Memory B cell (primary cell): ENCODE measurements at regions not wholly inside any gene's neighbourhood (a gene's known extent, or its start where the extent isn't known, plus 50 kb on each side); places are given as distances from the start of the nearest gene placed in this dataset.
"Not testable (repeated sequence)": the region's sequence is repeated elsewhere in the genome, so short reads cannot be mapped to it uniquely, and the experiment has no call there.

Experiments
- ATAC-seq: fragments of 150-1000 bp; cut with Tn5 transposase; 2 replicates; pipeline ENCODE4 v1.10.0; 2021; ENCODE audit warnings: low read depth, mild to moderate bottlenecking, moderate library complexity
- DNase-seq, 2 donors: peaks; one replicate each; pipeline ENCODE4 v3.0.0; 2022; ENCODE audit warnings: low spot score in 2 of 2
- H3K27ac Mint-ChIP-seq: one replicate; pipeline ENCODE4 v1.8.0; 2022; ENCODE audit warnings: mild to moderate bottlenecking, moderate library complexity, mixed read lengths
- H3K27me3 Mint-ChIP-seq: one replicate; pipeline ENCODE4 v1.8.0; 2022; ENCODE audit warnings: mixed read lengths
- H3K36me3 Mint-ChIP-seq: one replicate; pipeline ENCODE4 v1.8.0; 2022; ENCODE audit warnings: mild to moderate bottlenecking, mixed read lengths
- H3K4me1 Mint-ChIP-seq: one replicate; pipeline ENCODE4 v1.8.0; 2022; ENCODE audit warnings: mixed read lengths
- H3K4me3 Mint-ChIP-seq: one replicate; pipeline ENCODE4 v1.8.0; 2022; ENCODE audit warnings: mild to moderate bottlenecking, moderate library complexity, mixed read lengths
- H3K9me3 Mint-ChIP-seq: one replicate; pipeline ENCODE4 v1.8.0; 2022; ENCODE audit warnings: mixed read lengths

- no peak for DNase-seq
Observed at GRCh38 chr5:109630093-109630492, 59.6 kb upstream of the MAN2A1 start.

GRCh38 chr5:109628591-109628990 lies 61.1 kb upstream of the MAN2A1 start:
- Mint-ChIP-seq H3K9me3 (peaks cover 2% of the 10 kb centered on the region), H3K27ac (no peak overlapping the region), H3K27me3 (peaks cover 17% of the 10 kb centered on the region), H3K36me3 (peaks cover 2% of the 10 kb centered on the region), H3K4me3 (no peak overlapping the region), H3K4me1 (no peaks in the 10 kb centered on the region)
- DNase-seq (no peak), ATAC-seq (no peak)

More at GRCh38 chr5:109630093-109630492, 59.6 kb upstream of the MAN2A1 start:
- no peaks in the 10 kb centered on the region for H3K4me1 Mint-ChIP-seq
- no peak overlapping the region for H3K4me3 Mint-ChIP-seq
- ATAC-seq = no peak
- peaks cover 2% of the 10 kb centered on the region for H3K9me3 Mint-ChIP-seq
- peaks cover 19% of the 10 kb centered on the region for H3K27me3 Mint-ChIP-seq
- H3K27ac Mint-ChIP-seq = no peak overlapping the region
- peaks cover 2% of the 10 kb centered on the region for H3K36me3 Mint-ChIP-seq

- H3K9me3 Mint-ChIP-seq, H3K27me3 Mint-ChIP-seq, ATAC-seq, DNase-seq, H3K36me3 Mint-ChIP-seq, H3K4me1 Mint-ChIP-seq, H3K4me3 Mint-ChIP-seq, H3K27ac Mint-ChIP-seq: not testable (repeated sequence)
Observed at GRCh38 chr5:109621266-109621665, 68.5 kb upstream of the MAN2A1 start.

GRCh38 chr5:109620651-109621050 lies 69.1 kb upstream of the MAN2A1 start:
- DNase-seq (no peak), ATAC-seq (no peak)
- H3K4me1 Mint-ChIP-seq = no peaks in the 10 kb centered on the region
- H3K27ac Mint-ChIP-seq = no peak overlapping the region
- no peak overlapping the region for H3K4me3 Mint-ChIP-seq
- no peaks in the 10 kb centered on the region for H3K9me3 Mint-ChIP-seq
- peaks cover 5% of the 10 kb centered on the region for H3K27me3 Mint-ChIP-seq
- H3K36me3 Mint-ChIP-seq = no peaks in the 10 kb centered on the region

- Mint-ChIP-seq H3K36me3 (no peaks in the 10 kb centered on the region), H3K4me1 (no peaks in the 10 kb centered on the region), H3K4me3 (no peak overlapping the region), H3K27ac (no peak overlapping the region), H3K9me3 (no peaks in the 10 kb centered on the region), H3K27me3 (peaks cover under 1% of the 10 kb centered on the region)
- ATAC-seq (no peak), DNase-seq (no peak)
Observed at GRCh38 chr5:109619606-109620005, 70.1 kb upstream of the MAN2A1 start.

GRCh38 chr5:109619021-109619460 lies 70.7 kb upstream of the MAN2A1 start:
- Mint-ChIP-seq H3K36me3 (no peaks in the 10 kb centered on the region), H3K9me3 (no peaks in the 10 kb centered on the region), H3K4me3 (no peak overlapping the region), H3K27ac (no peak overlapping the region), H3K27me3 (no peaks in the 10 kb centered on the region), H3K4me1 (no peaks in the 10 kb centered on the region)
- ATAC-seq (no peak), DNase-seq (no peak)

GRCh38 chr5:109614981-109615380 lies 74.7 kb upstream of the MAN2A1 start:
- peaks cover 1% of the 10 kb centered on the region for H3K27me3 Mint-ChIP-seq
- H3K4me1 Mint-ChIP-seq = no peaks in the 10 kb centered on the region
- no peak for ATAC-seq
- DNase-seq = no peak
- H3K9me3 Mint-ChIP-seq = peaks cover 1% of the 10 kb centered on the region
- H3K36me3 Mint-ChIP-seq = no peaks in the 10 kb centered on the region
- no peak overlapping the region for H3K4me3 Mint-ChIP-seq
- H3K27ac Mint-ChIP-seq = no peak overlapping the region

- DNase-seq = no peak
- no peak for ATAC-seq
- Mint-ChIP-seq H3K27ac (no peak overlapping the region), H3K36me3 (no peaks in the 10 kb centered on the region), H3K27me3 (peaks cover 1% of the 10 kb centered on the region), H3K4me1 (no peaks in the 10 kb centered on the region), H3K4me3 (no peak overlapping the region), H3K9me3 (peaks cover 1% of the 10 kb centered on the region)
Observed at GRCh38 chr5:109614301-109614700, 75.4 kb upstream of the MAN2A1 start.

- Mint-ChIP-seq H3K36me3 (no peaks in the 10 kb centered on the region), H3K27me3 (peaks cover 1% of the 10 kb centered on the region), H3K9me3 (peaks cover 1% of the 10 kb centered on the region), H3K4me3 (no peak overlapping the region), H3K4me1 (no peaks in the 10 kb centered on the region), H3K27ac (no peak overlapping the region)
- ATAC-seq (no peak), DNase-seq (no peak)
Observed at GRCh38 chr5:109612278-109612905, 77.3 kb upstream of the MAN2A1 start.

- H3K27me3 Mint-ChIP-seq = peaks cover 1% of the 10 kb centered on the region
- no peaks in the 10 kb centered on the region for H3K4me1 Mint-ChIP-seq
- peaks cover 1% of the 10 kb centered on the region for H3K9me3 Mint-ChIP-seq
- DNase-seq (no peak), ATAC-seq (no peak)
- no peaks in the 10 kb centered on the region for H3K36me3 Mint-ChIP-seq
- H3K27ac Mint-ChIP-seq = no peak overlapping the region
- H3K4me3 Mint-ChIP-seq = no peak overlapping the region
Observed at GRCh38 chr5:109611505-109611904, 78.2 kb upstream of the MAN2A1 start.

GRCh38 chr5:109611061-109611460 lies 78.7 kb upstream of the MAN2A1 start:
- H3K4me1 Mint-ChIP-seq = no peaks in the 10 kb centered on the region
- H3K4me3 Mint-ChIP-seq = no peak overlapping the region
- ATAC-seq = no peak
- H3K27me3 Mint-ChIP-seq = peaks cover 1% of the 10 kb centered on the region
- H3K36me3 Mint-ChIP-seq = no peaks in the 10 kb centered on the region
- no peak for DNase-seq
- H3K9me3 Mint-ChIP-seq = peaks cover 1% of the 10 kb centered on the region
- H3K27ac Mint-ChIP-seq = no peak overlapping the region

- no peaks in the 10 kb centered on the region for H3K36me3 Mint-ChIP-seq
- ATAC-seq = no peak
- H3K4me1 Mint-ChIP-seq = no peaks in the 10 kb centered on the region
- peaks cover 1% of the 10 kb centered on the region for H3K9me3 Mint-ChIP-seq
- no peak for DNase-seq
- peaks cover 1% of the 10 kb centered on the region for H3K27me3 Mint-ChIP-seq
- no peak overlapping the region for H3K27ac Mint-ChIP-seq
- H3K4me3 Mint-ChIP-seq = no peak overlapping the region
Observed at GRCh38 chr5:109610581-109610980, 79.1 kb upstream of the MAN2A1 start.

GRCh38 chr5:109605207-109605730 lies 84.5 kb upstream of the MAN2A1 start:
- no peak for ATAC-seq
- Mint-ChIP-seq H3K4me1 (no peaks in the 10 kb centered on the region), H3K4me3 (no peak overlapping the region), H3K36me3 (no peaks in the 10 kb centered on the region), H3K9me3 (no peaks in the 10 kb centered on the region), H3K27me3 (peaks cover 6% of the 10 kb centered on the region), H3K27ac (no peak overlapping the region)
- DNase-seq = no peak

- DNase-seq (no peak), ATAC-seq (no peak)
- Mint-ChIP-seq H3K27ac (no peak overlapping the region), H3K27me3 (peaks cover 6% of the 10 kb centered on the region), H3K4me3 (no peak overlapping the region), H3K36me3 (no peaks in the 10 kb centered on the region), H3K9me3 (no peaks in the 10 kb centered on the region), H3K4me1 (no peaks in the 10 kb centered on the region)
Observed at GRCh38 chr5:109604758-109605157, 85.0 kb upstream of the MAN2A1 start.

- Mint-ChIP-seq H3K27me3 (peaks cover 7% of the 10 kb centered on the region), H3K9me3 (no peaks in the 10 kb centered on the region), H3K4me1 (no peaks in the 10 kb centered on the region), H3K27ac (no peak overlapping the region), H3K4me3 (no peak overlapping the region), H3K36me3 (no peaks in the 10 kb centered on the region)
- no peak for DNase-seq
- no peak for ATAC-seq
Observed at GRCh38 chr5:109601736-109602135, 88.0 kb upstream of the MAN2A1 start.
